Trophoblast cell (in vitro differentiated cells and primary cell): ENCODE measurements at regions not wholly inside any gene's neighbourhood (a gene's known extent, or its start where the extent isn't known, plus 50 kb on each side); places are given as distances from the start of the nearest gene placed in this dataset.

Experiments
- DNase-seq, 2 donors: peaks; one replicate each; pipeline ENCODE4 v3.0.0-alpha.2; 2016
- H2AFZ ChIP-seq: 2 replicates; pipeline ENCODE4 v1.6.1; 2013; ENCODE audit warnings: low read length, moderate library complexity, mild to moderate bottlenecking; ENCODE audit not compliant: insufficient read depth, poor library complexity
- H2AK5ac ChIP-seq: 2 replicates; pipeline ENCODE4 v1.6.1; 2013; ENCODE audit warnings: mild to moderate bottlenecking, low read length
- H2BK120ac ChIP-seq: 2 replicates; pipeline ENCODE4 v1.6.1; 2013; ENCODE audit warnings: low read length, mild to moderate bottlenecking, moderate library complexity; ENCODE audit not compliant: insufficient read depth, poor library complexity
- H2BK12ac ChIP-seq: 2 replicates; pipeline ENCODE4 v1.6.1; 2013; ENCODE audit warnings: mild to moderate bottlenecking, low read length, moderate library complexity
- H2BK5ac ChIP-seq: 2 replicates; pipeline ENCODE4 v1.6.1; 2013; ENCODE audit warnings: low read length, low read depth, moderate library complexity, mild to moderate bottlenecking; ENCODE audit not compliant: poor library complexity
- H3K14ac ChIP-seq: 2 replicates; pipeline ENCODE4 v1.6.1; 2013; ENCODE audit warnings: mild to moderate bottlenecking, low read length
- H3K18ac ChIP-seq: 2 replicates; pipeline ENCODE4 v1.6.1; 2013; ENCODE audit warnings: mild to moderate bottlenecking, low read length
- H3K23ac ChIP-seq: 2 replicates; pipeline ENCODE4 v1.6.1; 2013; ENCODE audit warnings: low read length
- H3K27ac ChIP-seq: 2 replicates; pipeline ENCODE4 v1.5.1; 2013; ENCODE audit warnings: low read depth, mild to moderate bottlenecking, inconsistent platforms, low read length, moderate library complexity
- H3K27me3 ChIP-seq: 2 replicates; pipeline ENCODE4 v1.6.1; 2013; ENCODE audit warnings: inconsistent platforms, mild to moderate bottlenecking, low read length, moderate library complexity; ENCODE audit not compliant: insufficient read depth
- H3K36me3 ChIP-seq, 2 experiments: 1 replicate in 1 of 2; 2 replicates in 1 of 2; pipeline ENCODE4 v1.6.1; 2013; ENCODE audit warnings: low read length in 2 of 2, mild to moderate bottlenecking in 2 of 2, moderate library complexity in 1 of 2; ENCODE audit not compliant: insufficient read depth in 2 of 2, control insufficient read depth in 1 of 2
- H3K4ac ChIP-seq: 2 replicates; pipeline ENCODE4 v1.6.1; 2013; ENCODE audit warnings: low read depth, mild to moderate bottlenecking, low read length, moderate library complexity
- H3K4me1 ChIP-seq, 2 experiments: 1 replicate in 1 of 2; 2 replicates in 1 of 2; pipeline ENCODE4 v1.6.1; 2013; ENCODE audit warnings: low read length in 2 of 2, mild to moderate bottlenecking in 2 of 2, moderate library complexity in 1 of 2; ENCODE audit not compliant: insufficient read depth in 2 of 2, control insufficient read depth in 1 of 2
- H3K4me2 ChIP-seq: 2 replicates; pipeline ENCODE4 v1.6.1; 2013; ENCODE audit warnings: inconsistent platforms, mild to moderate bottlenecking, low read length, moderate library complexity
- H3K4me3 ChIP-seq: 2 replicates; pipeline ENCODE4 v1.5.1; 2013; ENCODE audit warnings: mild to moderate bottlenecking, low read depth, low read length, inconsistent platforms
- H3K79me1 ChIP-seq: one replicate; pipeline ENCODE4 v1.6.1; 2013; ENCODE audit warnings: low read length
- H3K79me2 ChIP-seq: 2 replicates; pipeline ENCODE4 v1.6.1; 2013; ENCODE audit warnings: low read length, mild to moderate bottlenecking; ENCODE audit not compliant: control insufficient read depth, insufficient read depth, poor library complexity
- H3K9ac ChIP-seq: 2 replicates; pipeline ENCODE4 v1.6.1; 2013; ENCODE audit warnings: mild to moderate bottlenecking, low read length
- H3K9me3 ChIP-seq: 2 replicates; pipeline ENCODE4 v1.6.1; 2013; ENCODE audit warnings: low read depth, mild to moderate bottlenecking, control low read depth, inconsistent platforms, low read length; ENCODE audit not compliant: insufficient read depth
- H4K12ac ChIP-seq: 2 replicates; pipeline ENCODE4 v1.6.1; 2013; ENCODE audit warnings: low read depth, mild to moderate bottlenecking, low read length, moderate library complexity
- H4K8ac ChIP-seq: 2 replicates; pipeline ENCODE4 v1.6.1; 2013; ENCODE audit warnings: low read depth, mild to moderate bottlenecking, low read length, moderate library complexity
- H4K91ac ChIP-seq: one replicate; pipeline ENCODE4 v1.6.1; 2013; ENCODE audit warnings: low read depth, mild to moderate bottlenecking, low read length, moderate library complexity
- WGBS: extraction: QIAGEN DNeasy Blood & Tissue Kit; methylation state at CpG from one replicate; pipeline ENCODE4 v1.1.7; 2013; ENCODE audit warnings: missing lambda C conversion rate; ENCODE audit not compliant: insufficient read length, insufficient coverage; ENCODE audit errors: extremely low coverage; 5-methylcytosine and 5-hydroxymethylcytosine counted together

- DNase-seq, result no peak
- H3K27ac ChIP-seq, result no peak overlapping the region
- no peak overlapping the region for H3K18ac ChIP-seq
- no peak overlapping the region for H2AFZ ChIP-seq
- no peak overlapping the region for H3K9ac ChIP-seq
- no peaks in the 10 kb centered on the region for H3K79me2 ChIP-seq
- no peaks in the 10 kb centered on the region for H3K27me3 ChIP-seq
- no peak overlapping the region for H2AK5ac ChIP-seq
- H3K14ac ChIP-seq, result no peak overlapping the region
- no peaks in the 10 kb centered on the region for H3K79me1 ChIP-seq
- H2BK5ac ChIP-seq, result no peak overlapping the region
- no peak overlapping the region for H4K12ac ChIP-seq
- no peaks in the 10 kb centered on the region for H3K4me1 ChIP-seq
- no peak overlapping the region for H3K23ac ChIP-seq
- H3K36me3 ChIP-seq, result no peaks in the 10 kb centered on the region
- H3K4me3 ChIP-seq, result no peak overlapping the region
- H3K4ac ChIP-seq, result no peak overlapping the region
- H4K8ac ChIP-seq, result no peak overlapping the region
- H3K9me3 ChIP-seq, result no peaks in the 10 kb centered on the region
- H2BK120ac ChIP-seq, result no peak overlapping the region
- no peak overlapping the region for H4K91ac ChIP-seq
- no peak overlapping the region for H3K4me2 ChIP-seq
- no CpG with 5 or more reads among the region's 6 CpGs for WGBS
- no peak overlapping the region for H2BK12ac ChIP-seq
Observed at GRCh38 chr13:106734198-106734597, 166.3 kb upstream of the ARGLU1 start.

- Histone ChIP-seq H3K36me3 (no peaks in the 10 kb centered on the region), H2BK12ac (no peak overlapping the region), H3K14ac (no peak overlapping the region), H3K4me1 (no peaks in the 10 kb centered on the region), H2BK120ac (no peak overlapping the region), H3K27ac (no peak overlapping the region), H3K18ac (no peak overlapping the region), H3K79me1 (no peaks in the 10 kb centered on the region), H3K79me2 (no peaks in the 10 kb centered on the region), H3K4ac (no peak overlapping the region), H4K8ac (no peak overlapping the region), H4K91ac (no peak overlapping the region), H3K4me2 (no peak overlapping the region), H3K27me3 (no peaks in the 10 kb centered on the region), H2AFZ (no peak overlapping the region), H3K23ac (no peak overlapping the region), H3K9me3 (no peaks in the 10 kb centered on the region), H2AK5ac (no peak overlapping the region), H3K4me3 (no peak overlapping the region), H2BK5ac (no peak overlapping the region), H3K9ac (no peak overlapping the region), H4K12ac (no peak overlapping the region)
- DNase-seq, result no peak
- no CpG with 5 or more reads among the region's 6 CpGs for WGBS
Observed at GRCh38 chr13:106723036-106723435, 155.1 kb upstream of the ARGLU1 start.

DNA sequence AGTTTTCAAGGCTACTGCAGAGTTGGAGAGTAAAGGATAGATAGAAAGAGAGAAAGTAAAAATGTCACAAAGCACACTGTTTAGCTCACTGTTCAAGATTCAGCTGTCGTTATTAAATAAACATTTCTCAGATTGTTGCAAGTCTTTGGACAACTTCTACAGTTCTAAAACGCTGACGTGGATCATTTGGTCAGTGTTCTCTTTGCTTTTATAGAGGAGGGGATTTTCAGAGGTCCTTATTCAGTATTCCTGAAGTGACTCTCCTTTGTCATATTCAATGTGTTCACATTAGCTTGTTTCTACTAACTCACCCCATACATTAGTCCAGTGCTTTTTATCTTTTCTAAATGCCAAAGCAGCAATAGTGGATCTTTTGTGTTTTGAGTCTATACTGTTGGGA lies 154.7 kb upstream of the ARGLU1 start:
- H3K23ac ChIP-seq, result no peak overlapping the region
- H3K18ac ChIP-seq, result no peak overlapping the region
- H3K4me1 ChIP-seq, result no peaks in the 10 kb centered on the region
- no peak overlapping the region for H3K9ac ChIP-seq
- no peaks in the 10 kb centered on the region for H3K27me3 ChIP-seq
- no peak overlapping the region for H3K27ac ChIP-seq
- H3K79me2 ChIP-seq, result no peaks in the 10 kb centered on the region
- H2BK12ac ChIP-seq, result no peak overlapping the region
- no peak overlapping the region for H3K14ac ChIP-seq
- no peak overlapping the region for H4K91ac ChIP-seq
- DNase-seq, result no peak
- H3K4me3 ChIP-seq, result no peak overlapping the region
- no peak overlapping the region for H4K8ac ChIP-seq
- no peak overlapping the region for H4K12ac ChIP-seq
- H2AK5ac ChIP-seq, result no peak overlapping the region
- H3K9me3 ChIP-seq, result no peaks in the 10 kb centered on the region
- H2AFZ ChIP-seq, result no peak overlapping the region
- H2BK5ac ChIP-seq, result no peak overlapping the region
- H3K4me2 ChIP-seq, result no peak overlapping the region
- H2BK120ac ChIP-seq, result no peak overlapping the region
- no CpG with 5 or more reads among the region's 3 CpGs for WGBS
- no peaks in the 10 kb centered on the region for H3K79me1 ChIP-seq
- no peak overlapping the region for H3K4ac ChIP-seq
- no peaks in the 10 kb centered on the region for H3K36me3 ChIP-seq

GRCh38 chr13:106721599-106721998 lies 153.7 kb upstream of the ARGLU1 start:
- Histone ChIP-seq H3K9me3 (no peaks in the 10 kb centered on the region), H2BK5ac (no peak overlapping the region), H3K4ac (no peak overlapping the region), H3K79me2 (no peaks in the 10 kb centered on the region), H2AK5ac (no peak overlapping the region), H4K12ac (no peak overlapping the region), H3K27ac (no peak overlapping the region), H4K8ac (no peak overlapping the region), H3K14ac (no peak overlapping the region), H3K18ac (no peak overlapping the region), H3K23ac (no peak overlapping the region), H3K4me2 (no peak overlapping the region), H3K36me3 (no peaks in the 10 kb centered on the region), H3K79me1 (no peaks in the 10 kb centered on the region), H2BK12ac (no peak overlapping the region), H2AFZ (no peak overlapping the region), H4K91ac (no peak overlapping the region), H3K9ac (no peak overlapping the region), H3K4me1 (no peaks in the 10 kb centered on the region), H3K4me3 (no peak overlapping the region), H2BK120ac (no peak overlapping the region), H3K27me3 (no peaks in the 10 kb centered on the region)
- no peak for DNase-seq
- no CpG with 5 or more reads among the region's 6 CpGs for WGBS
